ENCODE measurements at regions not wholly inside any gene's neighbourhood (a gene's known extent, or its start where the extent isn't known, plus 50 kb on each side); places are given as distances from the start of the nearest gene placed in this dataset.
"Not testable (repeated sequence)": the region's sequence is repeated elsewhere in the genome, so short reads cannot be mapped to it uniquely, and the experiment has no call there.

DNA sequence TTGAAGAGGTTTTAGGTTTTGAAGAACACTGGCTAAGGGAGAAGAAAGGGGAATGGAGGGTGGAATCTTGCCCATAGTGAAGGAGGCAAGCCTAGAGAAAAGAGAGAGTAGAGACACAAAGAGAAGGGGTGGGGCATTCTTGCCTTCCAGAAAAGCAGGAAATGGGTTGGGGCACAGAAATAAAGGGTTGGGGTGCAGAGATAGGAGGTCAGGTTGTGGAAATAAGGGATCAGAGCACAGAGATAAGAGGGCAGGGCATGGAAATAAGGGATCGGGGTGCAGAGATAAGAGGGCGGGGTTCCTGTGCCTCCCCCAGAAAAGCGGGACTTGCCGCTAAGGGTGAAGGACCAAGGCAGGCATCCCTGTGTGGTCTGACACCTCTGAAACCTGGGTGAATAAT, 69.9 kb downstream of the ALG1L2 start:
- not testable (repeated sequence) for TF ChIP-seq CTCF (IDR thresholded peaks at IDR 0.05); POLR2AphosphoS5 (IDR thresholded peaks at IDR 0.05; ENCODE audit: low read depth, low read length); TCF7L2 (IDR thresholded peaks at IDR 0.05; ENCODE audit: low read depth, low read length); SIN3A (IDR thresholded peaks at IDR 0.05; ENCODE audit: borderline replicate concordance, insufficient read depth, low read depth, low read length)
- TF ChIP-seq, protein P1, sequence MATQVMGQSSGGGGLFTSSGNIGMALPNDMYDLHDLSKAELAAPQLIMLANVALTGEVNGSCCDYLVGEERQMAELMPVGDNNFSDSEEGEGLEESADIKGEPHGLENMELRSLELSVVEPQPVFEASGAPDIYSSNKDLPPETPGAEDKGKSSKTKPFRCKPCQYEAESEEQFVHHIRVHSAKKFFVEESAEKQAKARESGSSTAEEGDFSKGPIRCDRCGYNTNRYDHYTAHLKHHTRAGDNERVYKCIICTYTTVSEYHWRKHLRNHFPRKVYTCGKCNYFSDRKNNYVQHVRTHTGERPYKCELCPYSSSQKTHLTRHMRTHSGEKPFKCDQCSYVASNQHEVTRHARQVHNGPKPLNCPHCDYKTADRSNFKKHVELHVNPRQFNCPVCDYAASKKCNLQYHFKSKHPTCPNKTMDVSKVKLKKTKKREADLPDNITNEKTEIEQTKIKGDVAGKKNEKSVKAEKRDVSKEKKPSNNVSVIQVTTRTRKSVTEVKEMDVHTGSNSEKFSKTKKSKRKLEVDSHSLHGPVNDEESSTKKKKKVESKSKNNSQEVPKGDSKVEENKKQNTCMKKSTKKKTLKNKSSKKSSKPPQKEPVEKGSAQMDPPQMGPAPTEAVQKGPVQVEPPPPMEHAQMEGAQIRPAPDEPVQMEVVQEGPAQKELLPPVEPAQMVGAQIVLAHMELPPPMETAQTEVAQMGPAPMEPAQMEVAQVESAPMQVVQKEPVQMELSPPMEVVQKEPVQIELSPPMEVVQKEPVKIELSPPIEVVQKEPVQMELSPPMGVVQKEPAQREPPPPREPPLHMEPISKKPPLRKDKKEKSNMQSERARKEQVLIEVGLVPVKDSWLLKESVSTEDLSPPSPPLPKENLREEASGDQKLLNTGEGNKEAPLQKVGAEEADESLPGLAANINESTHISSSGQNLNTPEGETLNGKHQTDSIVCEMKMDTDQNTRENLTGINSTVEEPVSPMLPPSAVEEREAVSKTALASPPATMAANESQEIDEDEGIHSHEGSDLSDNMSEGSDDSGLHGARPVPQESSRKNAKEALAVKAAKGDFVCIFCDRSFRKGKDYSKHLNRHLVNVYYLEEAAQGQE (IDR thresholded peaks at IDR 0.05; ENCODE audit: insufficient read depth in 1 of 2, low read depth in 2 of 2, low read length in 1 of 2) = not testable (repeated sequence)
